Esophagus (tissue), 2 donors: ENCODE measurements at regions not wholly inside any gene's neighbourhood (a gene's known extent, or its start where the extent isn't known, plus 50 kb on each side); places are given as distances from the start of the nearest gene placed in this dataset.
"Not testable (repeated sequence)": the region's sequence is repeated elsewhere in the genome, so short reads cannot be mapped to it uniquely, and the experiment has no call there.

Source experiments
- H3K27ac ChIP-seq, 2 donors: one replicate each; pipeline ENCODE4 v1.5.1; 2013; ENCODE audit warnings: low read depth in 2 of 2, mild to moderate bottlenecking in 2 of 2, inconsistent platforms in 1 of 2, low read length in 1 of 2, moderate library complexity in 1 of 2
- H3K27me3 ChIP-seq, 2 donors: one replicate each; pipeline ENCODE4 v1.6.1; 2013; ENCODE audit warnings: low read length in 2 of 2, control low read depth in 1 of 2, mild to moderate bottlenecking in 1 of 2; ENCODE audit not compliant: insufficient read depth in 2 of 2, control insufficient read depth in 1 of 2
- H3K36me3 ChIP-seq, 2 donors: one replicate each; pipeline ENCODE4 v1.6.1; 2013; ENCODE audit warnings: low read length in 1 of 2; ENCODE audit not compliant: control insufficient read depth in 2 of 2, insufficient read depth in 2 of 2
- H3K4me1 ChIP-seq, 2 donors: one replicate each; pipeline ENCODE4 v1.6.1; 2013; ENCODE audit warnings: low read length in 1 of 2; ENCODE audit not compliant: control insufficient read depth in 2 of 2, insufficient read depth in 2 of 2
- H3K4me3 ChIP-seq, 2 donors: one replicate each; pipeline ENCODE4 v1.5.1; 2013; ENCODE audit warnings: low read length in 2 of 2, mild to moderate bottlenecking in 2 of 2, low read depth in 1 of 2, moderate library complexity in 1 of 2
- H3K9me3 ChIP-seq, 2 donors: one replicate each; pipeline ENCODE4 v1.6.1; 2013; ENCODE audit warnings: mild to moderate bottlenecking in 2 of 2, low read depth in 1 of 2, low read length in 1 of 2, moderate library complexity in 1 of 2; ENCODE audit not compliant: control insufficient read depth in 2 of 2, insufficient read depth in 1 of 2
- WGBS, 2 donors: extraction: QIAGEN DNeasy Blood & Tissue Kit; methylation state at CpG; one replicate each; pipeline ENCODE4 v1.1.7; 2013; 5-methylcytosine and 5-hydroxymethylcytosine counted together
- donor health status: healthy with polysubstance abuse.
- donor health status: Bipolar disorder and iron deficiency.

- peak overlapping the region; percentile 11 to 47 for H3K27ac ChIP-seq
- peak overlapping the region; percentile 36 to 62 for H3K4me3 ChIP-seq
- H3K4me1 ChIP-seq, H3K36me3 ChIP-seq, H3K9me3 ChIP-seq, H3K27me3 ChIP-seq: not testable (repeated sequence)
- WGBS, 2 donors: 21 to 28% methylated on average over 26 to 49 of the region's 49 CpGs
Observed at GRCh38 chr7:63790177-63790763, 208.4 kb upstream of the ZNF722 start.
